Globus pallidus (tissue), 1 donor: ENCODE measurements at regions not wholly inside any gene's neighbourhood (a gene's known extent, or its start where the extent isn't known, plus 50 kb on each side); places are given as distances from the start of the nearest gene placed in this dataset.
A peak's percentile ranks its signal among the peaks of the same experiment; 100 is the strongest.

ENCODE experiments used
- DNase-seq: peaks from one replicate; pipeline ENCODE4 v3.0.0-alpha.2; 2015; ENCODE audit warnings: low spot score

DNA sequence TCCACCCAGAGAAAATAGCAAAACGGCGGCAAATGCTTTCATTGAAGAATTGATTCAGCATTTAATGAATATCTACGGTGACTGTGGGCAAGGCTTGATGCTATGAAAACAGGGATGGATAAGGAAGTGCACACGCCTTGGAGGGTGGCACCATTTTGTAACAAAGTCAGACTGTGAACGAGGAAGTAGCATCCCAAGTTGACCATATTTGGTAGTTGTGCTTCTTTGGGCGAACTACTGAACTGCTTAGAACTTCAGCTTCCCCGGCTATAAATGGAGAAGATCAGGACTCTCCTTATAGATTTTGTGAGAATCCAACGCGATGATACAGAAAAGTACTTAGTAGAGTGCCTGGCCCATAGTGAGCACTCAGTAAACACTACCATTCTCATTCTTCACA lies 303.2 kb downstream of the MAF start:
- DNase-seq: no peak

DNA sequence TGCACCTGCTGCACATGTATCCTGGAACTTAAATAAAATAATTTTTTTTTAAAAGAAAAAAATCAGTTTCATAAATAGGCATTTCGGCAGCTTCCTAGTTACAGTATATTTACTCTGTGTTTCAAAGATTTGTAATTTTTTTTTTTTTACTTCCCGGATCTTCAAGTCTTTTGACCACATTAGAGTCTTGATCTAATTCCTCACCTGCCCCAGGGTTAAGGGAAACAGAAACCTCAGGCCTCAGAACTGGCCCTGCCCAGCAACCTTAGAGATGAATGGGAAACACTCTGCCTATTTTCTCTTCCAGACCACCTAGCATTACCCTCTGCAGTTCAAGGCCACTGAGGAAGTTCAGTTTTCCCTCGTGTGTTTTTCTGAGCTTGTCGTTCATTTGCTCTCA lies 304.0 kb downstream of the MAF start:
- no peak for DNase-seq

DNA sequence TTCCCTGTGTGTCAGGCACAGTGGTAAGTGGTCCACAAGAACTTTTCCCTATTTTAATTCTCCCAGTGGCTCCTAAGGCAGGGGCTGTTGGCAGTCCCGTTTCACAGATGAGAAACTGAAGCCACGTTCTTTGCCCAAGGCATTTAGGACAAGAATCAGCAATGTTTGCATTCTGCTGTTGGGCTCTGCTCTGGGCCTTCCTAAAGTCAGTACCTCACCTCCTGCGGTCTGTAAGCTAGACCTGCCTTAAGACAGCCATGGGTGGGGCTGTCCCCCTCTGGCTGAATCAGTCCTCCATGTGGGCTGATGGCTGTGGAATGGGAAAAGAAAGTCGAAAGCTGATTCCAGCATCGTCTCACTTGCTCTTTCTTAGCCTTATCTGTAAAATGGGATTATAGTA lies 304.8 kb downstream of the MAF start:
- no peak for DNase-seq

DNA sequence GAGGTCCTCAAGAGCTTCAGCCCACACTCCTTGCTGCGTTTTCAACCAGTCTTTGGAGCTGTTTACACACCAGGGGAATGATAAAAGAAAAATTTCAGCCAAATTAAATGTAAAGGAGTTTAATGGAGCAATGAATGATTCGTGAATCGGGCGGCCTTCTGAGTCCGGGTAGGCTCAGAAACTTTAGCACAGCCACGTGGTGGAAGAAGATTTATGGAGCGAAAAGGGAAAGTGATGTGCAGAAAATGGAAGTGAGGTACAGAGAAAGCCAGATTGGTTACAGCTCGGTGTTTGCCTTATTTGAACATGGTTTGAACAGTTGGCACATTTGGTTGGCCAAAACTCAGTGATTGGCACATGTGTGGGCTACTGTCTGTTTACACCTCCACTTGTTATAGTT lies 305.4 kb downstream of the MAF start:
- DNase-seq: no peak

DNA sequence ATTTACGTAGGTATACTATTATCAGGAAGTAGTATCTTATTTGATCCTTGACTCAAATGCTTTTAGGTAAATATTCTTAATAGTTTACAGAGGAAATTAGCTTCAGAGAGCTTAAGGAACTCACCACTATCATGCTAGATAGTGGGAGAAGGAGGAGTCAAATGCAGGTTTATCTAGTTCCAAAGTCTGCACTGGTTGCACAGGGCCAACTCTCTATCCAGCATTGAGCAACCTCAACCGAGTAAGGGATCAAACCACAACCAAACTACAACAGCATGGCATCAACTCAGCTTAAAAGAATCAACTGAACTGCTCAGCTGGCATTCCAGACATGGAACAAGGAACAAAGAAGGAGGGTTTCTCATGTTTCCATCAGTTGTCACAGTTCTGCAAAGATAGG lies 306.0 kb downstream of the MAF start:
- DNase-seq: no peak

DNA sequence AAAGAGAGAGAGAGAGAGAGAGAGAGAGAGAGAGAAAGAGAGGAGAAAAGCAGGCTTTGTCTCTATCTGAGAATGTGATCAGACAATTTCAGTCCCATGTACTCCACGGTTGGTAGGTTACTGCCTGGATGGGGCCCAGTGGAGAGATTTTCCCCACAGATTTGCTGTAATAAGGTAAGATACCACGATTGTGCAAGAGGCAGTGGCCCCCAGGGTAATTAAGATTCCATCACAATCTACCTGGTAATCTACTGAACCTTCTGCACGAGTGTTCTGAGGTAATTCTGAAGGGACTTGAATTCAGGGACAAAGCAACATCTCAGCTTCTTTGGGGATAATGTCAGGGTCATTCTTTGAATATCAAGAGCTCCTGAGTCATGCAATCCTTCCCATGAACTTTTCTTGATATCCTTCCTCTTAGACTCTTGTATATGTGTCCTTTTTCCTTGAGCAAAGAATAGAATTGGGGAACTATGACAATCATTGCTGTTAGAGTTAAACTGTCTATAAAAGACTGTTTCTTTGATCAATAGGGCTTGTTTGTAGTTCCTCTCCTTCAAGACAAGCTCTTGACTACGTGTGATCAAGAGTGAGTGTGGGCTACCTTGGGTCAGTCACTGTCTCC lies 306.6 kb downstream of the MAF start:
- DNase-seq: no peak

DNA sequence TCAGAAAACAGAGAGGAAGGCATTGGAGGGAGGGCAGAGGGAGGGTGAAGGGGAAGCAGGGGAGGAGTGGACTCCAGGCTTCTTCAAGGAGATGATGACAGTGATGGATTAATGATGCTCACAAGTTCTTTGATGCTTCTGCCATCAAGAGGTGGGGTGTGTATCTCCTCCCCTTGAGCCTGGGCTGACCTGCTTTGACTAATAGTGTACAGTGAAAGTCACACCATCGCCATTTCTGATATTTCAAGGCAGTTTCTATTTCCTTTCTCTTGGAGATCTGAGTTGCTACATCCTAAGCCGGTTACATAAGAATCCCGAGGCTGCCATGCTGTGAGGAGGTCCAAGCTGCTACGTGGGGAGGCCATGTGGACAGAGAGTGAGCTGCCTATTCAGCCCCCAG lies 312.5 kb downstream of the MAF start:
- no peak for DNase-seq

DNA sequence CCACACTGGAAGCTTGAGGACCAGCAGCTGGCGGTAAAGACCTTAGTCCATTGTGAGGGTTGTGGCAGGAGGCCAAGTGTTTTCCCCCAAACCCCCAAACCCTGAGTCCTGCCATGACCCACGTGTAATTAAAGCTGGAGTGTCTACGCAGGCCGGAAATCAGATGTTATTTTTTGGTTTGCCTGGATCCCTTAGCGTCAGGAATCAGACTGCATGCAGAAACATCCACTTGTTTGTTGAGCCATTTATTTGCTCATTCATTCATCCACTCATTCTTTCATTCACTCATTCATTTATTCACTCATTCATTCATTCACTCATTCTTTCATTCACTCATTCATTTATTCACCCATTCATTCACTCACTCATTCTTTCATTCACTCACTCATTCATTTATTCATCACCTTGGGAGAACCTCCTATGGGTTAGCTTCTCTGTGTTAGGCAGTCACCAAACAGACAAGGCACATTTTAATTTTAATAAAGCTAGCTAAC lies 313.1 kb downstream of the MAF start:
- no peak for DNase-seq

DNA sequence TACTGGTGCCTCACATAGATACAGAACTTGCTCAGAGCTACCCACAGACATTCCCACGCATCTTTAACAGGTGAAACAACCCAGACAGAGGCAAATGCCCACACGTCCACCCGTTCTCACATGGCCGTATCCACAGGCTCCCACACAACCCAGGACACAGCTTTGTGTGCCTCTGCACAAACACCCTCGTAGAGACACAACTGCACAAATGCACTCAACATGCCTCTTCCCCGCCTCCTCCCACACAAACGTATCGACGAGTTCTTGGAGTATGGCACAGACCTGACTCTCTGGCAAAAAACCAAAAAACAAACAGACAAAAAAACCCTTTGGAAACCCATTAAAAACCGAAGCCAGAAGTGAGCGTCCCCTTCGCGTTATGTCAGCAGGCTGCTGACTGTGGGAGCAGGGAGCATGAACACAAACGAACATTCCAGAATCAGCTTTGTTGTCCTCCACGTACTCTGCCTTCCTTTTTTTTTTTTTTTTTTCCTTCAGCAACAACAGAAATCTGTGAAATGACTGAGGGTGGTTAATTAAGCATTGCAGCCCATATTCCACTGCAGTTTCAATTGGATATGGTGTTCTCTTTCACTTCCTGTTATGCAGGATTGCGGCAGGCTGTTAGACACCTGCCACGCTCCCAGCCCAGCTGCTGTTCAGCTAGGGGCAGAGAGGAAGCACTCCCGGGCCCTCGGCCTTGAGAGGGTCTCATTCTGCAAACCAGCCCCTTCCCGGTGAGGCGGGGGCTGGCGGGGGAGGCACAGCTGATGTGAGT lies 313.7 kb downstream of the MAF start:
- peak; percentile 39 for DNase-seq

DNA sequence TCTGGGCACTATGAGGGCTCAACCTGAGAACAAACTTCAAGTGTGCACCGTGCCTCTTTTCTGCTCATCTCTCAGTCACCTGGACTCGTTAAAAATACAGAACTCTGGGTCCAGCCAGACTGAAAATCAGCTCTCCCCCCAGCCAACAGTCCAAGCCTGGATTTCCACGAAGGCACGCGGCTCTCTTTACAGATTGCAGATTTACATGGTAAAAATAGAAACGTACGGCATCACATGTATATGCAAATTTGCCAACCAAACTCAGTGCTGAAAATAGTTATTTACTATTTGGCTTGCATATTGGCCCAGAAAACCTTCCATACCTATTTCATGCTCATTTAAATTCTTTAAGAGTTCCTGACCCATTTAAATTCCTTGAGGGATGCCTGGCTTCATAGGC lies 315.8 kb downstream of the MAF start:
- no peak for DNase-seq

DNA sequence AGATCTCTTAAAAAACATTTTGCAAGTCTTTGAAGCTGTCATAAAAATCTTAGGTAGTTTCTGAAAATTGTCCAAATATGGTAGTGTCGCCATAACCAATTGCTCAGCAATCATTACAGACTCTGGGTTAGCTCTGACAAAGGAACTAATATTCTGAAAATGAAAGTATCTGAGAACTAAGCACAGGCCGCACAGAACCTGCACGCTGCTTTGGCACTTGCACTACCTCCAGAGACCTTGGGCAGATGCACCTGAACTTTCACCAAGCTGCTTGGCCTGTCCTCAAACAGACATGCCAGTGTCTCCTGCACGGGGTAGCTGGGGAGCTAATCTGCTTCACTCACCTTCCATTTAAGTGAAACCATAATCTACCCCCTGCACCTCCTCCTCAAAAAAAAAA lies 317.0 kb downstream of the MAF start:
- no peak for DNase-seq

DNA sequence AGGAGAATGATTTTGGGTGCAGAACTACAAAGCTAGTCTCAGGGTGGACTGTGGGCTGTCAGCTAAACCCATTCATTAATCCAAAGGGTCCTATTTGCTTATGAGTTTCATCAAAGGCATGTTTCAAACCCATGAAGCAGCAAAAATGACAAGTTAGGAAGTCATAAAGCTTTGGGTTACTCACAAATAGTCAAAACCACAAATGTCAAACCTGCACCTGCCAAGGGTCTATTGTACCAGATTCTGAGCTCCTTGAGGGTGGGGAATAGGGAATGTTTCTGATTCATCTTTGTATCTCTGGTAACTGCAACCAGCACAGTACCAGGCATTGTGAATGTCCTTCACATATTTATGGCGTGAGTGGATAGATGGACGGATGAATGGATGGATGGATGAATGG lies 317.7 kb downstream of the MAF start:
- no peak for DNase-seq

DNA sequence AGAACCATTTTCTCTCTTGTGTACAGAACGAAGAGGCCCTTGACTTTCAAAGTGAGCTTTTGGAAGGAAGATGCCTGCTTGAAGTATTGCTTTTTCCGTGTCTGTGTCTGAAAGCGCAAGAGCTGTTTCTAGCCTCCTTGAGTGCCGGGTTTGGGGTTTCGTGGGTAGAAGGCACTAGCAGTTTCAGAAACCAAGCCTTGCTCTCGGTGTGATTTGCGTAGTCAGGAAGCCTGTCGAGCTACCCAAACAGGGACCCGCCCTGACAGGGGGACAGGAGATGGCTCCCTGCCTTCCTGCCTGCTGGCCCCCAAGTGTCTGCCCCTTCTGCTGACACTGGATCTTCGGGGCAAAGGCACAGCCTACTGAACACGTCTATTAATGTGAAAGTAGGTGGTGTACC lies 322.0 kb downstream of the MAF start:
- DNase-seq: no peak

DNA sequence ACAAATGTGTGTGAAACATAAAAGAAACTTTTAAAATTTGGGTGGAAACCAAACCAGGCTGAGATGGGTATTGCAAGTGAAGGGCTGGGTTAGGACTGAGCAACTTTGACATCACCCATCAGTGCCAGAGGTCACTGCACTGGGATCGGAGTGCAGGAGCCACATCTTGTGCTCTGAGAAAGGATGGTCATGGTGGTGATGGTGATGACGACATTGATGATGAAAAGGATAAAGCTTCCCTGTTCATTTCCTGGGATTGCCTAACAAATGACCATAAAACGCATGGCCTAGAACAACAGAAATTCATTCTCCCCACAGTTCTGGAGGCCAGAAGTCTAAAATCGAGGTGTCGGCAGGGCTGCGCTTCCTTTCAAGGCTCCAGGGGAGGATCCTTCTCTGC lies 324.0 kb downstream of the MAF start:
- no peak for DNase-seq

DNA sequence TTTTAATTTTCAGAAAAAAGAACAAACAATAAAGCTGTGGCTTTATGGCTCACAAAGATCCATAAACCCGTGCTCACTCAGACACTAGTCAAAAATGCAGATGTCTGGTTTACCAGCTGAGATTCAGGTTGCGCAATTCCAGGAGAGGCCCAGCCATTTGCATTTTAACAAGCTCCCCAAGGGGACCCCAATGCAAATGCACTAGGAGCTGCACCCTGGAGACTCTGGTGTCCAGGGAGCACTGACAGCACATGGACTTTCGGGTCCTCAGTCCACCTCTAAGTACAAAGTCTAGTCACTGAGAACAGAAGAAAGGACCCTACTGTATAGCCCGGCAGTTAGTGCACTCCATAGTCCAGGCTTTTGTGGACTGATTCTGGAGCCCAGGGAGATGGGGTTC lies 326.3 kb downstream of the MAF start:
- no peak for DNase-seq

DNA sequence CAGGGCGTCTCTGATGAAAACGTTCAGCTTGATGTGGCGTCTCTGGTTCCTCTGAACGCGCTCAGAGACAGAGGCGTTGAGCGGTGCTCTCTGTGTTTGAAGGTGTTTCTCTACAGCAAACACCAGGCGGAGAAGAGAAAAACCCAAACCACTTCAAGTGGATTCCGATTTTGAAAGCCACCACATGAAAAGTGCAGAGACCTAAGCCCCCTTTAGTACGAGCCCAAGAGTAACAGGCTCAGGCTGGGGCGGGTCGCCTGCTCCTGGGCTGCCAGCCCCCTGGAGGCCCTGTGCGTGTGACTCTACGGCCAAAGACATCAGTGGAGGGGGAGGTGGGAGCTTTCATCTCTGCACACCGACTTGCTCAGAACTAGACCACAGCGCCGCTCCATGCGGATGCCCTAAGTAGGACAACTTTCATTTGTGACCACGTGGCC lies 328.4 kb downstream of the MAF start:
- no peak for DNase-seq

DNA sequence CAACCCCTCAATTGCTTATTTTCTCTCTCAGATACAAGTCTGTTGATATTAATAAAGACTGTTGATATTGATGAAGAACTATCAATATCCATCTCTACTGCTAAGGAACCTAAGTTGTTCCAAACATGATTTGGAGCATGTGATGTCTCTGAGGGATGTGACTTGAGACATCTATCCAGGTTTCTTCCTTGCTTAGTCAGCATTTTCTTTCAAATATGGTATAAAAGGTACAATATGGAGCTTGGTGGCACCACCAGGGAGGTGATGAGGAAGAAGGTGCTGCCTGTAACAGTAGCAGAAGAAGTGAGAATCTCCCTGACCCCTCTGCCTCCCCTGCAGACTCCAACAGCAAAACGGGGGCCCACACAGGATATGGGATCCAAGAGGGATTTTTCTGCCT lies 329.0 kb downstream of the MAF start:
- no peak for DNase-seq

DNA sequence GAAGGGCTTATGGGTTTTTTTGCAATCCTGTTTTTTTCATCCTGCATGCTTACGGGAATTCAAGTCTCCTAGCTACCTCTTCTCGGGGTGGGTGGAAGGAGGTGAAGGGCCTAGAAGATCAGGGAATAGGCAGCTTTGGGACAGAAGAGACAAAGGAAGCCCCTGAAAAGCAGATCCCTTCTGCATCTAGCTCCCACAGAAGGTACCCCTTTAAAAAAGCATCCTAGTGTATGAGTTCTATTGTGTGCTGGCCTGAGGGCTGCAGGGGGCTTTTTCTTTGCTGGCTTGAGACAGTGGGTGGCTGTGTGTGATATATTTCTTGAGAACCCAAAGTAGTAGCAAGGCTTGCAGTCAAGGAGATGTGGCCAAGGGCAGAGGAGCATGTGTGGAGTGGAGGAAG lies 330.5 kb downstream of the MAF start:
- DNase-seq: no peak

DNA sequence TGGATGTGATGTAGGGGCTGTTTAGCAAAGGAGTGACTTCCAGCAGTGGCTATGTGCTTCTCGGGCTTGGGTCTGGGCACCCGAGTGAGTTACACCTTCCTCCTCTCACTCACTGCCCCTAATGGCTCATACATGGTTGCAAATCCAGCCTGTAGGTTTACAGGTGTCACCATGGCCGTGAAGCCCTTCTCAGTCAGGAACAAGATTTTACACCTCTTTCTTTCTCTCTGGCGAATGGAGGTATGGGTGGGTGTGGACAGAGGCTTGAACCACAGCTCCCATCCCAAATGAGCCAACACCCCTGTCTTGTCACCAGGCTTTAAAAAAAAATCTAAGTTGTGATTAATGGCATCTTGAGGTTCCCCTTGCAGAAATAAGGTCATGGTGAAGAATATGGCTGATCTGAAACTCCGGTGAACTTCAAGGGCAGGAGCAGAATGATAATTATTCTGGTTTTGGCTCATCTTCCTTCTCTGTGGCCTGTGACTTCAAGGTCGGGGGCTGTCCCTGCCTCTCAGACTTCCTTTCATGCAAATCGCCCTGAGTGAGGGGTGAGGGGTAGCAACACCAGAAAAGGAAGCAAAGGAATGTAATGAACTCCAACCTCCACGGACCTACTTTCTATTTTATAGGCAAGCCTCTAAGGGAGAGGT lies 331.2 kb downstream of the MAF start:
- DNase-seq: no peak

DNA sequence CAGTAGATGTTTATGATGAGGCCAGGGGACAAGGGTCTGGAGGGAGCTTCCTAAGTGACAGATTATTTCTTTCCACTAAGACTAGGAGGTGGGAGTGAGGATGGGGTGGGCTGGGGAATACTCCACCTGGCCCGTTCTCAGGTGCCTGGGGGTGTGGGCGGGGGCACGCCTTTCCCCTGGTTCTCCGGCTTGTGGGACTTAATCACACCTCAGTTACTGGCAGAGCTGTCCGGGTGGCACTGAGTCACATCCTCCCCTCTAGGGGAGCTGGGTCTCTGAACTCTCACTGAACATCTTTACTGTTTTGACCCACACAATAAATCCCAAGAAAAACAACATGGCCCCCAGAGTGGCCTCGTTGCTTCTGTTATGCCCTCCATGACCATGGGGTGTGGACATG lies 332.8 kb downstream of the MAF start:
- no peak for DNase-seq

DNA sequence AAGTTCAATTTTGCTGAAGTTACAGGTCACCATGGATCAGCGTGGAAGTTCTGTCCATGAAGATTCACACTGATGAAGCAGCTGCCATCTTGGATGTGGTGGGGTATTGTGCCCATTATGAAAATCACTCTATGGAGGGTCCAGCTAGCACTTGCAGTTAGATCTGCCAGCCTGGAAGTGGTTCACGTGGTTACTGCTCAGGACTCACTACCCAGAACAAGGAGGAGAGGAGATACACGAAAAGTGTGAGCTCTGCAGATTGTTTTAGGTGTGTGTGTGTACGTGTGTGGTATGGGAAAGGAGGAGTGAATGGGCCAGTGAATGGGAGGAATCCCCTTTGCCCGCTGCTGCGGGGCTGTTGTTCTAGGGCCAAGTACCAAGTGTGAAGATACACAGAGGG lies 333.4 kb downstream of the MAF start:
- DNase-seq: no peak

DNA sequence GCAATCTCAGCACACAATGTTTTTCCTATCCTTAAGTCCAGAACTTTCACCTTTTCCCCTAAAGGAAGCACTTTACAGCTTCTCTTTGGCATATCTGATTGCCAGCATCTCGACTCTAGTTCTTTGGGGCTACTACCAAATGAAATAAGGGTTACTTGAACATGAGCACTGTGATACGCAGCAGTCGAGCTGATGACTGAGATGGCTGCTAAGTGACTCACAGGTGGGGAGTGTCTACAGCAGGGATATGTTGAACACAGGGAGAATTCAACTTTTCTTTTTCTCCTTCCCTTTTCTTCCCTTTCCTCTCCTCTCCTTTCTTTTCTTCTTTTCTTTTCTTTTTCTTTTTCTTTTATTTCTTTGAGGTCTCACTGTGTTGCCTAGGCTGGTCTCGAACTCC lies 334.8 kb downstream of the MAF start:
- no peak for DNase-seq

DNA sequence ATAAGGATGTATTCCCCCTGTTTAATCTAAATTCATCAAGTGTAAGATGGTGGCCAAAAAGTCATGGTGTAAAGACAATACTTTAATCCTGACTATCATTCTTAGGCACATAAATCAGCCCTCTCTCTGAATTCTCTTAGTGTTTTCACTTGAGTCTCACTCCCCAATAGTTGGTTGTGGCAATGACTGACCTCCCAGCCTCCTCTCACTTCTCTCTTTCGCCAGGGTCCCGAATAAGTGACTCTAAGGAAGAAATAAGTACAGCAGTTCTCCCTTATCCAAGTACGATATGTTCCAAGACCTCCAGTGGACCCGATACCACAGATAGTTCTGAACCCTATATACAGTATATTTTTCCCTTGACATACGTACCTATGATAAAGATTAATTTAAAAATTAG lies 335.3 kb downstream of the MAF start:
- no peak for DNase-seq
